GM19397 (cell line): ENCODE measurements at regions not wholly inside any gene's neighbourhood (a gene's known extent, or its start where the extent isn't known, plus 50 kb on each side); places are given as distances from the start of the nearest gene placed in this dataset.

ENCODE experiments used
- ATAC-seq: cut with Tn5 transposase; IDR thresholded peaks from one replicate; pipeline ENCODE4 v1.9.1; 2021; ENCODE audit warnings: mild to moderate bottlenecking, moderate library complexity; ENCODE audit not compliant: unreplicated experiment

DNA sequence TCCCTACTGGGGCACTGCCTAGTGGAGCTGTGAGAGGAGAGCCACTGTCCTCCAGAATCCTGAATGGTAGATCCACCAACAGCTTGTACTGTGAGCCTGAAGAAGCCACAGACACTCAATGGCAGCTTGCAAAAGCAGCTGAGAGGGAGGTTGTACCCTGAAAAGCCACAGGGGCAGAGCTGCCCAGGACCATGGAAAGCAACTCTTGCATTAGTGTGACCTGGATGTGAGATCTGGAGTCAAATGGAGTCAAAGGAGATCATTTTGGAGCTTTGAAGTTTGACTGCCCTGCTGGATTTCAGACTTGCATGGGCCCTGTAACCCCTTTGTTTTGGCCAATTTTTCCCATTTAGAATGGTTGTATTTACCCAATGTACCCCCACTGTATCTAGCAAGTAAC, 871.4 kb upstream of the PRMT6 start:
- ATAC-seq: no peak

DNA sequence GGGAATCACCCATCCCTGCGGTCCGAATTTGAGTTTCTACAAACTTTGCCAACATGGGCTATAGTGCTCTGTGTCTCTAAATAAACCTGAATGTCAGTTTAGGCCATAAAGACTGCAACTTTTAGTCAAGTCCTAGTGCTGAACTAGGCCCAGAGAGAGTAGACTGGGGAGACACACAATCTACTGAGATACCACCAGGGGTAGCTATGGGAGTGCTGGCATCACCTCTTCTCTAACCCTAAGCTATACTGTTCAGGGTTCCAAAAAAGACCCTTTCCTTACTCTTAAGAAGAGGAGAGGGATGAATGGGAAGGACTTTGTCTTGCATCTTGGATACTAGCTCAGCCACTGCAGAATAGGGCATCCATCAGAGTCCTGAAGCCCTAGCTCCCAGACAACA, 866.7 kb upstream of the PRMT6 start:
- no peak for ATAC-seq

DNA sequence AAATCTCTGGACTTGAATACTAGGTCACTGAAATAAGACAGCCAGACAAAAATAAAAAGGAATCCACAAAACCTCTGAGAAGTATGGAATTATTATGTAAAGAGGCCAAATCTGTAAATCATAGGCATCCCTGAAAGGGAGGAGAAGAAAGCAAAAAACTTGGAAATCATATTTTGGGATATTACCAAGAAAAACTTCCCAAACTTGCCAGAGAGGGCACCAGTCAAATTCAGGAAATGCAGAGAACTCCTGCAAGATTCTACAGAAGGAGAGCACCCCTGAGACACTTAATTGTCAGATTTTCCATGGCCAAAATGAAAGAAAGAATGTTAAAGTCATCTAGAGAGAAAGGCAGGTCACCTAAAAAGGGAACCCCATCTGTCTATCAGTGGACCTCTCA, 862.3 kb upstream of the PRMT6 start:
- ATAC-seq: no peak

DNA sequence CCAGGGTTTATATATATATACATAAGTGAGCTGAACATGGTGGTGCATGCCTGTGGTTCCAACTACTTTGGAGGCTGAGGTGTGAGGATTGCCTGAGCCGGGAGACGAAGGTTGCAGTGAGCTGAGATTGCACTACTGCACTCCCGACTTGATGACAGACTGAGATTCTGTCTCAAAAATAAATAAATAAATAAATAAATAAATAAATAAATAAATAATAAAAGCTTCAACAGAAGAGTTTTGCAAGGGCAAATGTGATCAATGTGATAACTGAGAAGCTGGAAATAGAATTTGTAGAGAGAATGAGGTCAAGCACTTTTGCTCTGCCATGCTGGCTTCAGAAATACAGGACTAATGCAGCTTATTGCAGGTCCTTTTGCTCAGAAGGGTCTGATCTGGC, 855.8 kb upstream of the PRMT6 start:
- no peak for ATAC-seq

DNA sequence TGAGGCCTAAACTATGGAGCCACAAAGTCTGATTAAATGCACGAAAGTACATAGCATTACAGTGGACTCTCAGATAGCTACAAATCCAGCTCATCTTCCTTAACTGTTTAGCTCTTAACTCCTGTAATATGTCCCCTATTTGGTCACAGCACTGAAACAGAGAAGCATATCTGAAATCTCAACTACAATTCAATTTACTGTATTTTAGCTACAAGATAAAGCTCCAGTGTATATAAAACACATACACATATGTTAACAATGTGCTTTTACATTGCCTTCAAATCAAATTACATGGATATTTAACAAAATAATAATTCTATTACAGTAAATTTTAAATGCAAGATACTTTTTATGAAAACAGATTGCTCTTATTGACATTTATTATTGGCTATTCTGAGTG, 849.3 kb upstream of the PRMT6 start:
- ATAC-seq: no peak

DNA sequence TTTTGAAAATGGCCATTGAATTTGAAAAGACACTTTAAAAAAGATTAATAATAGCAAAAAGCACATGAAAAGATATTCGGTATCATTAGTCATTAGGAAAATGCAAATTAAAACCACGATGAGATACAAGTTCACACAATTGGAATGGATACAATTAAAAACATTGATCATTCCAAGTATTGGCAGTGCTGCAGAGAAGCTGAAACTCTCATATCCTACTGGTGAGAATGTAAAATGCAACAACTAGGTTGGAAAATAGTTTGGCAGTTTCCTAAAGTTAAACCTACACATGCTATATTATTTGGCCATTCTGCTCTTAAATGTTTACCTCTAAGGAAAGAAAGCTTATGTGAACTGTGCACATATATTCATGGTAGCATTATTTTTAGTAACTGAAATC, 838.7 kb upstream of the PRMT6 start:
- ATAC-seq: no peak

DNA sequence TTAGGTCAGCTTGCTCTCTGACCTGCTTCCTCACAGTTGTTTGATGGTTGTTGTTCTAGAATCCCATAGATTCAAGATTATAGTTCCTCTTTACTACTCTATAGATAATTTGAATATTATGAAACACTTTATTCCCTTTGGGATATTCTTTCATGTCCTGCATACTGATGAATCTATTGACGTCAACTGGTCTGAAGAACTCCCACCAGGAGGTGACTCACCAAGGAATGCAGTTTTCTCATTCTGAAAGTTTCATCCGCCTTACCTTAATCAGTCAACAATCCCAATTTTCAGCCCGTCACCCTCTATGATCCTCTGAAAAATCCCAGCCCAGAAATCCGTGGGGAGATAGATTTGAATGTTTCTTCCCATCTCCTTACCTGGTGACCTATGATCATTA, 834.1 kb upstream of the PRMT6 start:
- no peak for ATAC-seq

DNA sequence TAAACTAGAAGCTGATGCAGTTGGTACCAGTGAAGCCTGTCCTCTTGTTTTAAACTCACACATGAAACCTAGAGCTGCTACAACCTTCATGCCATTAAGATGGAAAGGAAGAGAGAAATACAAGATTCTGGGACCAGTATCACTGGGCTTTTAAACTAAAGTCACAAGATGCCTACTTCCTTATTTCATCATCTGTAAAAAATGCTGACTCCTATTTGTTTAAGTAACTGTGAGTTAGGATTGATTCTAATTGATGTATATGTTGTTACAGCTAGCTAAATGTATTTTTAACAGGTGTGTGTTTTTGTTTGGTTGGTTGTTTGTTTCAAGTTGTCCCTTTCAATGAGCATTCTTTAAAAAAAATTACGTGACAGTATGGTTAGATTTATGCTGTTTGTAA, 833.3 kb upstream of the PRMT6 start:
- no peak for ATAC-seq

DNA sequence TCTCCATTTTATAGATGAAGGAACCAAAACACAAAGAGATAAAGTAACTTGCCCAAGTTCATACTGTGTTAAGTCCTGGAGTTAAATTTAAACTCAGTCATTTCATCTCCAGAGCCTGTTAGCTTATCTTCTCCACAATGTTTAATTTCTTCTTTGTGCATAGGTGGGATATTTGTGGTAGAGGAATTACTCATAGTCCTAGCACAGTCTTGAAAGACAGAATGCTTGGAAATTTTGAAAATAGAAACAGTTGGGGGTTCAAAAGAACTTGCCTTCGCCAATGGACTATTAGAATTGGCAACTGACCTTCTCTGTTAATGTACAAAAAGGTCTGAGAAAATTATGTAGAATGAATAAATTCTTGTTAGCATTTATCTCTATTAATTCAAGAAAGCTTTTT, 832.0 kb upstream of the PRMT6 start:
- ATAC-seq: no peak

DNA sequence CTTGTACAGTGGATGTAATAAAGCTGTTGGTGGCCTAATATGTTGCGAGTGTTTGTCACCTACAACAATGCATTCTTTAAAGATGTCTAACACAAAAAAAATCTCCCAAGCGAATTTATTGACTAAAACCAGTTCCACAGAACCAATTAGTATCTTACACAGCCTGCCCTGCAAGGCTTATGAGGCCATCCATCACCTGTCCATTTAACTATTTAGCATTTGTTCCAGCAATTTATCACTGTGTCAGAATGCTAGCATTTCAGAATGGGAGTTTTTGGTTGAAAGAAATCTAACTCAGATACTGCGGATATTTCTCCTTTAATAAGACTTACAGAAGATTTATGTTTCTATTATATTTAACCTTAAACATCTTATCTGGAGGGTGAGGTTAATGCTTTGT, 831.1 kb upstream of the PRMT6 start:
- no peak for ATAC-seq

DNA sequence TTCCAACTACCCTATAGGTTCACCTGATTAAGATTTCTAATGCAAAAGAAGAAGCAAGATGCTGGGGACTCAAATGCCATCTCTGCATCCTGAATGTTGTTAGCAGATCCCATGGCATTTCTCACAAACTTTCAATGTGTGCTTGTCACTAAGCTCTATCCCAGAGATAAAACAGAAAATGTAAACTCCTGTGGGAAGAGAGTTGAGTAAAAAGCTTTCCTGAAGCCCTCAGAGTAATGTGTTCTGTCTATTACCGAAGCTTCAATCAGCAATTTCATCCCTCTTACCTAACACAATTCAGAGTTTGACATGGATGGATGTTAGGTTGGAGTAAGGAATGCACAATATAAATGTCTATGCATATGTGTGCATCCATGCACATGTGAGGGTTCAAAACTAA, 829.9 kb upstream of the PRMT6 start:
- no peak for ATAC-seq

DNA sequence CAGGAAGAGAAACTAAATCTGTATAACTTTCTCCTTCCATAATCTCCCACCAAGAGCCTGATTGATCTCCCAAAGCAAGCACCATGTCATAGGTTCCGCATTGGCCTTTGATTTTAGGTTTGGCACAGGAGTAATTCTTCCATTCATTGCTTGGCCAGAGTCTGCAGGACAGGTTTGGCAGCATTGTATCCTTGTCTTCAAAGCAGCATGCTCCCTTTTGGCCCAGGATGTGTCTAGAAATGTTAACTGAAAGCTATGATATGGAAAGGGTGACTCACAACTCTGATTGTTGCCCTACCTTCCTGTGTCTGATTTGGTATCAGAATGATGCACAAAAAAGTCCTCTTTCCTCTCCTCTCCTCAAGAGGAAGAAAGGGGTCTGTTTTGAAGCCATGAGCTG, 824.3 kb upstream of the PRMT6 start:
- ATAC-seq: no peak

DNA sequence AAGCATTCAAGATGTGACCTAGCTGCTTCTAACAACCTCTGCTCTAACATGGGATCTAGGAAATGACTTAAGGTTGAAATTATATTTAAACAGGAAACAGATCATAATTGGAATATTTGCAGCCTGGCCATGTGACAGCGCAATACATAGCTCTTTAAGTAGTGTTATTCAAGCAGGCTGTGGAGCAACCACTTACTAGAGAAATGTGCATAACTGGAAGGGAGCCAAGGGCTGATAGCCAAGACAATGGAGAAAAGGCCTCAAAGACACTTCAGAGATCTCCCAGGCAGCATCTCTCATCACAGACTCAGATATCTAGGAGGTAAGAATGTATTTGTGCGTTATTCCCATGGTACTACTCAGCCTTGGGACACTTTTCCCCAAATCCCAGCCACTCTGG, 823.0 kb upstream of the PRMT6 start:
- no peak for ATAC-seq

DNA sequence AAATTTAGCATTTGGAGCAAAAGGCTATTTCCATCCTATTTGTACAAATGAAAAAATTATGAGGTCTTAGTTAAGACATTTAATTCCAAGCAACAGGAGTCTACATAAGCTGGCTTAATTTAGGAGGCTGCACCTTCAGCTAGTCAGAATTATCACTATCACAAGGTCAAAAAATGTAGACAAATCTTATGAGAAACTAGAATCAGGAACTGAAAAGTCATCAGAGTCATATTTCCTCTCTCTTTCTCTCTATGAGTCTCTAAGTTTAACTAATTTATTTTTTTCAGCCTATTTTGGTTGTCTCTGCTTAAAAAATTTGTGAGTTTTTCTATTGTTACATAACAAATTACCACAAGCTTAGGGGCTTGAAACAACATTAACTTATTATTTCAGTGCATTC, 807.1 kb upstream of the PRMT6 start:
- no peak for ATAC-seq

DNA sequence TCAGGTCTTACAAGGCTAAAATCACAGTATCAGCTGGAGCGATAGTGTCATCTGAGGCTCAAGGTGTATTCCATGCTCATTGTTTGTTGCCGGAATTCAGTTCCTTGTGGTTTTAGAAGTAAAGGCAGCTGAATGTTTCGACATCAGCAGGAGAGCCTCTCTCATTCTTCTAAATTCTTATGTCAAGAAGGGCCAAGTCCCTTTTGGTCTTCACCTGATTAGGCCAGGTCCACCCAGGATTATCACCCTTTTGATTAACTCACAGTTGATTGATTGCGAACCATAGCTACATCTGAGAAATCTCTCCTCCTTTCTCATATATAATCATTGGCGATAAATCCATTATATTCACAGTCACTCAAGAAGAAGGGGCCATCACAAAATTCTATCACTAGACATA, 806.7 kb upstream of the PRMT6 start:
- no peak for ATAC-seq

DNA sequence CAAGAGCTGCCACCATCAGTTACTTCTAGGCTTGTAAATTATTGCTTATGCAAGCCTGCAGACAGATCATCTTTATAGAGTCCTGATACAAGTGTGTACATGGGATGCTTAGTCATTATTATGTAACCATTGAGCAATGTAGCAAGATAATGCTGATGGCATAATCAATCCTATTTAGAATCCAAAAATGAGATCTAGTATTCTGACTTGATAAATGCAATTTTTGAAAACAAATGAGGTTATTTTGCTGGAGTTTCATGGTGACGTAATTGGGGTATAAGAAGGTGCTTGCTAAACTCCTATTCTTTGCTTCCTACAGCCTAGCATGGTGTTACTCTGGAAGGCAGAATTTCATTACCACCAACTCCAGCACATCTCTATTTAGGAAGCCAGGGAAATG, 801.7 kb upstream of the PRMT6 start:
- ATAC-seq: no peak

DNA sequence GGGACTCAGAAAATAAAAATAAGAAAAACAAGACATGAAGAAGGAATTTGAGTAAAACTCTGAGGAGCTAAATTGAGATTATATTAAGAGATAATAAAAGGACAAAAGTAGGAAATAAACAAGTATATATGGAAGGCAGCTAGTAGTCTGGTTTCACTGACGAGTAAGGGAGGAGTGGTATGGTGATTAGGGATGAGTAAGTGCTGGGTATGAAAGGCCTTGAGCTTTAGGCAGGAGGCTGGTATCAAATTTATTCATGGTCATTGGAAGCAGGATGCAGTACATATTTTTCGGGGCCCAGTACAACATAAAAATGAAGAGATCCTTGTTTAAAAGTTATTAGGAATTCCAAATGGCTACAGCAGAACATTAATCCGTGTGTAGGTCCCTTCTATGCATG, 789.7 kb upstream of the PRMT6 start:
- ATAC-seq: no peak

DNA sequence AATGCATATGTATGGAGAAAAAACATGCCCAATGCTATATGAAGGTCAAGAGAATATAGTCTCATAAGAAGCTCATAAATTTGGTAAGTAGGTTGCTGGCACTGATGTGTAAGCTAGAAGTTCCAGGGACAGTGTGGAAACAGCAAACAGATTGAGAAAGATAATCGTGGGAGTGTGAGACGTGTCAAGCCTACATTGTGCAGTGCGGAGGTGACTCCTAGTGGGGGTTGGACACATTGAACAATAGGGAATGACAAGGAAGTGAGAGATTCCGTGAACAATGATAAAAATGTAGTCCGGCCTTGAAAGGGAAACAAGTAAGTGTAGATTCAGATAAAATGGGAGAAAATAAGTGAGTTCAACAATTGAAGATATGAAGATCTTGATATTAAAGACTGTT, 788.4 kb upstream of the PRMT6 start:
- no peak for ATAC-seq

DNA sequence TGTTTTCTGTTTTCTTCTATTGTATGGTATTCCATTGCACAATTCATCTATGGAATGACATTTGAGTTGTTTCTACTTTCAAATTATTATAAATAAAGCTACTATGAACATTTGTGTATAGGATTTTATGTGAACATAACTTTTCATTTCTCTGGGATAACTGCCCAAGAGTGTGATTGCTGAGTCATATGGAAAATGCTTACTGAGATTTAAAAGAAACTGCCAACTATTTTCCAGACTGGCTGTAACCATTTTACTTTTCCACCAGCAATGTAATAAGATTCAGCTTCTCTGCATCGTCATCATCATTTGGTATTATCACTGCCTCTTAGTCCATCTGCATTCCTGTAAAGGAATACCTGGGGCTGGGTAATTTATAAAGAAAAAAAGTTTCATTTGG, 779.6 kb upstream of the PRMT6 start:
- ATAC-seq: no peak

DNA sequence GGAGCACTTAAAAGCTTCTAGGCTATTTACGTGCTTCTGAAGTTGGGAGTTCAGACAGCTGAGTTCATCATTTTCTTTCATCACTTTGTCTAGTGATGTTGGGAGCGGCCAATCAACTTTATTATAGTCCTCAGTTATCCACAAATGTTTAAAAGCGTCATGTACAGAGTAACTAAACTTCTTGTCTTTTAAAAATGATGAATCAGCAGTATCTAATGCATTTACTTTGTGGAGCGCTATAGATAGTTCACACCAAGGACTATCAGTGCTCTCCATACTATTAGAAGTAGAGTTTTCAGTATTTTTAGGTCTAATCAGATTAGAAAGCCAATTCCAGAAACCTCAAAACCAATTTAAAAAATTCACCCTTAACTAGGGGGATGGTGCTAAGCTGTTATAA, 778.7 kb upstream of the PRMT6 start:
- no peak for ATAC-seq

DNA sequence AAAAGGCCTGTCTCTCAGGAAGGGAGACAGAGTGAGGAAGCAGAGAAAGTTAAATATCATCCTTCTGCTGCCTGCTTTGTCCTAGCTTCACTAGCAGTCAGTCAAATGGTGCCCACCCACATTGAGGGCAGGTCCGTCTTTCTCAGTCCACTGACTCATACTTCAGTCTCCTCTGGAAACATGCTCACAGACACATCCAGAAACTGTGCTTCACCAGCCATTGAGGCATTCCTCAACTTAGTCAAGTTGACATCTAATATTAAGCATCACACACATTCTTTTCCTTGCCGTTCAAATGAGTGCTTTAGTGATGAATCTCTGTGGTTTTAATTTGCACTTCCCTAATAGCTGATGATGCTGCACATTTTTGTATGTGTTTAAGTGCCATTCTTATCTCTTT, 777.8 kb upstream of the PRMT6 start:
- no peak for ATAC-seq

DNA sequence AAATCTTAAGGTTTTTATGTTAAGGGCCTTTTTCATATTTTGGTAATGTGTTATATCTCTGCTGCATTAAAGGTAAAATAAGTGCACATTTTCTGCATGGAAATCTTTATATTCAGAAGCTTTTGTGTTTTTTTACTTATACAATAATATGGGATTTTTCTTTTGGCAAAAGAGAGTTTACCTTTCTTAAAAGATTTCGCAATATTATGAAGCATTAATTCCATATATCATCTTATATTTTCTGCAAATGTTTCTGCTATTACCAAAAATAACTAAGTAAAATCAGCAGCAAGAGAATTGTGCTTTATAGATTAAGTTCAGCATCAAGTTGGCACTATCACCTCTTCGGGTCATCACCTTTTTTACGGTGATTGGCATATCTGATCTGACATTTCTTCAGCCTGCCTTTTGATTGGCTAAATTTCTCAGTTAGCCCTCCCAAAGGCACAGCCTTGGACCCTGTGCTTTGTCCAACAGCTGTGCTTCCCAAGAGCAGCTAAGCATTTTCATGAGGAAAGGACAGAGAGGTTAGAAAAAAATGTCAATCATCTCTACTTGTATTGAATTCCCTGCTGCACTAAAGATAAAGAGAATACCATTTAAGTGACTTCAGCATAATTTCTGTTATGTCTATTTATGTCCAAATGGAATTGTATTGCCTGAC, 767.1 kb upstream of the PRMT6 start:
- no peak for ATAC-seq

DNA sequence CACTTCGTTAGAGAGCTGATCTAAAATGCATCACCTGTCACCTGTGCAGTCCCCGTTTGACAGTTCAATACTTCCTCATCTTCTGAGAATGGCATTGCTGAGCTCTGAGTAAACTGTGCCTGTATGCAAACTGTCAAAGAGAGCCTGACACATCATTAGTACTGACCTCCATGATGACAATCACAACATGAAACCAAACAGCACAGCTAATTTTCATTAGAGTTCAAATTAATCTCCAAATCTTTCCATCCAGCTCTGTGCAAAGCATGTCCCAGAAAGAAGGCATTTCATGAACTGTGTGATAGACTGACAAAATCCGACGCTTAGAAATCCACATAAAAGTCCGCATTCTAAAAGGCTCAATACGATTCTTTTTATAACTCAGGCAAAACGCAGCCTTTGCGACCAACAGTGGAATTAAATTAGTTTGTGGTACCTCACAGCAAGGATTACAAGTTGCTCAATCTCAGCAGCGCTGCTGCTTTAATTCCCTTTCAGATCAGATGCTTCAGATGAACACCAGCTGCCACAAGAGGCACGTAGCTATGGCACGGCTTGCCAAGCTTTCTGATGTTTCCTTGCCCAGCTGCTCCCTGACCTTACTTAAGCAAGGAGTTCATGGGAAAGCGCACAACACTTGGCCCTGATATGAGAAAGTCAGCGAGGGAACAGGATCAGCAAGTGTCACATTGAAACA, 765.5 kb upstream of the PRMT6 start:
- ATAC-seq: no peak
